HFF-Myc (cell line): ENCODE measurements at regions not wholly inside any gene's neighbourhood (a gene's known extent, or its start where the extent isn't known, plus 50 kb on each side); places are given as distances from the start of the nearest gene placed in this dataset.

Experiments used
- DNase-seq: peaks from one replicate; pipeline ENCODE4 v3.0.0-alpha.2; 2011; ENCODE audit warnings: low read depth; ENCODE audit errors: extremely low read depth
- H3K4me3 ChIP-seq: replicated peaks from 2 replicates; pipeline ENCODE4 v1.5.1; 2011; ENCODE audit warnings: low read depth, mild to moderate bottlenecking, control low read depth, low read length
- CTCF ChIP-seq: IDR thresholded peaks from 2 replicates; pipeline ENCODE4 v1.5.1; 2012; ENCODE audit warnings: mild to moderate bottlenecking, low read depth, low read length, control low read depth; ENCODE audit errors: missing control alignments

- no peak overlapping the region for H3K4me3 ChIP-seq
- DNase-seq: no peak
- no peak for TF ChIP-seq CTCF
Observed at GRCh38 chr9:80251778-80252177, 680.0 kb downstream of the TLE4 start.

GRCh38 chr9:80242022-80242421 is 670.3 kb downstream of the TLE4 start:
- DNase-seq: no peak
- H3K4me3 ChIP-seq: no peak overlapping the region
- TF ChIP-seq CTCF: no peak

- TF ChIP-seq CTCF: no peak
- DNase-seq: no peak
- no peak overlapping the region for H3K4me3 ChIP-seq
Observed at GRCh38 chr9:80235752-80236151, 664.0 kb downstream of the TLE4 start.

- no peak for DNase-seq
- TF ChIP-seq CTCF: no peak
- H3K4me3 ChIP-seq: no peak overlapping the region
Observed at GRCh38 chr9:80233906-80234305, 662.1 kb downstream of the TLE4 start.

GRCh38 chr9:80233102-80233843 is 661.5 kb downstream of the TLE4 start:
- no peak overlapping the region for H3K4me3 ChIP-seq
- no peak for TF ChIP-seq CTCF
- DNase-seq: no peak

GRCh38 chr9:80231318-80232236 is 659.8 kb downstream of the TLE4 start:
- DNase-seq: no peak
- H3K4me3 ChIP-seq: no peak overlapping the region
- no peak for TF ChIP-seq CTCF
